Glutamatergic neuron (in vitro differentiated cells): ENCODE measurements at regions not wholly inside any gene's neighbourhood (a gene's known extent, or its start where the extent isn't known, plus 50 kb on each side); places are given as distances from the start of the nearest gene placed in this dataset.

Experiments used
- DNase-seq: peaks from one replicate; pipeline ENCODE4 v3.0.0; 2022
- H3K27ac Mint-ChIP-seq: one replicate; pipeline ENCODE4 v1.8.0; 2020; ENCODE audit warnings: mild to moderate bottlenecking, mixed read lengths, inconsistent platforms; ENCODE audit not compliant: unreplicated experiment
- H3K27me3 Mint-ChIP-seq: one replicate; pipeline ENCODE4 v1.8.0; 2020; ENCODE audit warnings: mild to moderate bottlenecking, moderate library complexity, mixed read lengths, inconsistent platforms; ENCODE audit not compliant: unreplicated experiment
- H3K36me3 Mint-ChIP-seq: one replicate; pipeline ENCODE4 v1.8.0; 2020; ENCODE audit warnings: mild to moderate bottlenecking, mixed read lengths, inconsistent platforms; ENCODE audit not compliant: unreplicated experiment
- H3K4me1 Mint-ChIP-seq: one replicate; pipeline ENCODE4 v1.8.0; 2020; ENCODE audit warnings: mild to moderate bottlenecking, low read depth, mixed read lengths, inconsistent platforms; ENCODE audit not compliant: unreplicated experiment
- H3K4me3 Mint-ChIP-seq: one replicate; pipeline ENCODE4 v1.8.0; 2020; ENCODE audit warnings: mild to moderate bottlenecking, mixed read lengths, inconsistent platforms; ENCODE audit not compliant: unreplicated experiment
- H3K9me3 Mint-ChIP-seq: one replicate; pipeline ENCODE4 v1.8.0; 2020; ENCODE audit warnings: mild to moderate bottlenecking, moderate library complexity, mixed read lengths, inconsistent platforms; ENCODE audit not compliant: unreplicated experiment
- TF ChIP-seq, protein P1 (sequence below): fragments of 200-600 bp; sonication (generic); IDR thresholded peaks from one replicate; pipeline ENCODE4 v1.5.0; 2021; ENCODE audit not compliant: partially characterized antibody, unreplicated experiment

DNA sequence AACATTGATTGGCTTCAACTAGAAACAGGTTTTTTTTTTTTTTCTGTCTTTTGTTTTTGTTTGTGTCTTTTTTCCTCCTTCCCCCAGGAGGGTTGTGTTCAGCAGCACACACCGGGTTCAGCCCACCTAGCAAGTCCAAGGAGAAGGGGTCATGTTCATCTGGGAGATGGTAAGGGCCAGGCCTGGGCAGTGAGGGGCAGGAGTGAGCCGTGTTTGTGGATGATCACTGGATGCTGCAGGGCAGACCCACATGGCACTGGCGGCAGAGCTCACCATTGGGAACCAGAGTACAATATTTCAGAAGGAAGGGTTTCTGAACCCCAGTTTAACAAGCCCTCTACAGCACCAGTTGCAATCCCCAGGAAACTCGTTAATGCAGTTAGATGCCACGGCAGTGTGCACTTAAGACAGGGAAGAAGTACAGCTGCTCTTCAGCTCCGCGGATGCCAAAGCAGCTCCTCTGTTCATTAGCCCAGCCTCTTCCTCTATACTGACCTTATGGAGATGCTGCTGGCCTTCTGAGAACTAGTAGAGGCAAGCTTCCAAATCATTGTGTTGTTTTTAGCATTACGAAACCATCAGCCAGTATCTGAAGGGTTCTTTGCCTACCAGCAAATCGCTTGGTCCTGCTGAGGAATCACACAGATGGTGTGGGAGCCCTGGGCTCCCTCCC lies 508.2 kb upstream of the WWC1 start:
- Mint-ChIP-seq H3K4me3 (no peak overlapping the region), H3K36me3 (no peaks in the 10 kb centered on the region), H3K4me1 (peaks cover 11% of the 10 kb centered on the region), H3K9me3 (peaks cover 3% of the 10 kb centered on the region), H3K27ac (no peak overlapping the region), H3K27me3 (peaks cover 2% of the 10 kb centered on the region)
- DNase-seq, result peak; percentile 16
- TF ChIP-seq, protein P1, sequence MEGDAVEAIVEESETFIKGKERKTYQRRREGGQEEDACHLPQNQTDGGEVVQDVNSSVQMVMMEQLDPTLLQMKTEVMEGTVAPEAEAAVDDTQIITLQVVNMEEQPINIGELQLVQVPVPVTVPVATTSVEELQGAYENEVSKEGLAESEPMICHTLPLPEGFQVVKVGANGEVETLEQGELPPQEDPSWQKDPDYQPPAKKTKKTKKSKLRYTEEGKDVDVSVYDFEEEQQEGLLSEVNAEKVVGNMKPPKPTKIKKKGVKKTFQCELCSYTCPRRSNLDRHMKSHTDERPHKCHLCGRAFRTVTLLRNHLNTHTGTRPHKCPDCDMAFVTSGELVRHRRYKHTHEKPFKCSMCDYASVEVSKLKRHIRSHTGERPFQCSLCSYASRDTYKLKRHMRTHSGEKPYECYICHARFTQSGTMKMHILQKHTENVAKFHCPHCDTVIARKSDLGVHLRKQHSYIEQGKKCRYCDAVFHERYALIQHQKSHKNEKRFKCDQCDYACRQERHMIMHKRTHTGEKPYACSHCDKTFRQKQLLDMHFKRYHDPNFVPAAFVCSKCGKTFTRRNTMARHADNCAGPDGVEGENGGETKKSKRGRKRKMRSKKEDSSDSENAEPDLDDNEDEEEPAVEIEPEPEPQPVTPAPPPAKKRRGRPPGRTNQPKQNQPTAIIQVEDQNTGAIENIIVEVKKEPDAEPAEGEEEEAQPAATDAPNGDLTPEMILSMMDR, result no peak

DNA sequence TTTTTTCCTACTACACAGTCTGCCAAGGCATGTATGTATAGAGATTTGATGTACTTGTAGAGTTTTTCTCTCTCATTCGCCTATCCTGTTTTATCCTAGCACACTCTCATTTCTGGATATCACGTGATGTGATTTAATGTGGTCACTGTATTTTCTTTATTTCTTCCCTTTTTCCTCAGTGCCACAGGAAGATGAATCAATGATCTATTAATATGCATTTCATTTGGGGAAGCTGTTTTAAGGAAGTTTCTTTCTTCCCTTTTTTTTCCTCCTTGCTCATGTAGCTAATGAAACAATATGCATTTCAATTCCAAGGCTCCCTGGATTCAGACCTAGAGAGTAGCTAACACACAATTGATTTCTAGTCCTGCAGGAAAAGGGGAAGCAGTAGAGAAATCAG lies 506.3 kb upstream of the WWC1 start:
- peaks cover 11% of the 10 kb centered on the region for H3K4me1 Mint-ChIP-seq
- peaks cover 4% of the 10 kb centered on the region for H3K27me3 Mint-ChIP-seq
- no peak for DNase-seq
- H3K27ac Mint-ChIP-seq, result no peak overlapping the region
- H3K36me3 Mint-ChIP-seq, result no peaks in the 10 kb centered on the region
- TF ChIP-seq, protein P1, result no peak
- H3K4me3 Mint-ChIP-seq, result no peak overlapping the region
- peaks cover 3% of the 10 kb centered on the region for H3K9me3 Mint-ChIP-seq

DNA sequence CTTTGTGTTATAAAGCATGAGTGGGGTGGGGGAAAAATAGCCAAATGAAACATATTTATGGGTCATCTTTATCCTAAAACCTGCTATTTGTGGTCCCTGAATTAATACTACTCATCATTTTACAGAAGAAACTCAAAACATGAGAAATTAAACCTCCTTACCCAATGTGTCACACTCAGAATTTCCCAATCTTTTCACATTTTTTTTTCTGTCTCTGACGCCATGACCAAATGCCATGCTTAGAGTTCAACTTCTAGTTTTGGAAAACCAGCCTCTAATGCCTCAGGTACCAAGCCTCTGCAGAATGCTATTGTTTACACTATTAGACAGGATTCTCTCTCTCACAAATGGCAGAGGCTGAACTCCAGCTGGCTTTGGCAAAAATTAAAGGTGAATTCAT lies 505.5 kb upstream of the WWC1 start:
- TF ChIP-seq, protein P1, result no peak
- no peak overlapping the region for H3K27ac Mint-ChIP-seq
- no peaks in the 10 kb centered on the region for H3K36me3 Mint-ChIP-seq
- H3K9me3 Mint-ChIP-seq, result peaks cover 4% of the 10 kb centered on the region
- no peak for DNase-seq
- peaks cover 13% of the 10 kb centered on the region for H3K4me1 Mint-ChIP-seq
- H3K4me3 Mint-ChIP-seq, result no peak overlapping the region
- H3K27me3 Mint-ChIP-seq, result peaks cover 4% of the 10 kb centered on the region

DNA sequence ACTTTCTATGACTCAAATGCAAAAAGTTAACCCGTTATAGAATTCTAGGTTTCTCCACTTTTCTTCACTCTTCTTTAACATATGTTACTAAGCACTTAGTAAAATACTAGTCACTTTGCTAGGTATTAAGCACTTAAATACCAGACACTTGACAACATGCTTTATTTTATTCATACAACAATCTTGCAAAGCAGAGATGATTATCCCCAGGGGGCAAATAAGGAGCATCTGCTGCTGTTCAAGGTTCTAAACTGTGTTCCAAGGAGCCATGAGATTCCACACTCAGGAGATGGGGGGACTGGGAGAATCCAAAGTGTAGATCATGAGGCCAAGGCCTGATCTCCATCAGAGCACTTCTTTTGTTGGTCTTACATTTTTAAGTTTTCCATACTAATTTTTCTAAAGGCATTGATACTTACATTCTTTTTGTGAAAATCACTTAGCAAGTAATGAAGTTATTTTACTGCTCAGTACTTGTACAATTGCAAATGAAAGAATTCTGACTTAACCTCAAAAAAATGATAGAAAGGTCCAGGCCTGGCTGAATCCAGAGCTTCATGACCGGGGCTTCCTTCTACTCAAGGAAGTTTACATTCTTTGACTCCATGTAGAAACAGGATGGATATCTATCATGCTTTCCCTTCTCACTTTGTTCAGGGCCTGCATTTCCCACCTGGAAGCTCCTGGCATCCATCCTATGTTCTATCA lies 504.4 kb upstream of the WWC1 start:
- Mint-ChIP-seq H3K4me1 (peaks cover 13% of the 10 kb centered on the region), H3K27ac (no peak overlapping the region), H3K9me3 (peaks cover 4% of the 10 kb centered on the region), H3K27me3 (peaks cover 4% of the 10 kb centered on the region), H3K36me3 (no peaks in the 10 kb centered on the region), H3K4me3 (no peak overlapping the region)
- DNase-seq, result no peak
- TF ChIP-seq, protein P1, result no peak

DNA sequence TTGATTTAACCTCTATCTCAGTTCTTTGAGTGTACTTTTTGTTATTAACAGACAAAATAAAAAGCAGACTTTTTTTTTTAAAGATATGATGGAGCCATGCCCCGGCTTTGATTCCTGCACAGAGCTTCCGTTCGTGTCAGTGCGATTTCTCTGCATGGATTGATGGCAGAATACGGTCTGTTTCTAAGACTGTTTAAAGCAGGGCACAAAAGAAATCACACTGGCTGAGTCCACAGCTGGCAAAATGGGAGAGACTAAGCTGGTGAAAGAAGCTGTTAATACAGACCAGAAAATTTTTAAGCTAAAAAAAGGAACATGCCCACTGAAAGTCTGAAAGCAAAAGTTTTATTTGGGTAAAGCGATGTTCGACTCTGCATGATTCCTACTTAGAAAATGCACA lies 501.4 kb upstream of the WWC1 start:
- Mint-ChIP-seq H3K4me3 (no peak overlapping the region), H3K27ac (no peak overlapping the region), H3K27me3 (peaks cover 2% of the 10 kb centered on the region), H3K4me1 (peaks cover 6% of the 10 kb centered on the region), H3K36me3 (no peaks in the 10 kb centered on the region), H3K9me3 (peaks cover 2% of the 10 kb centered on the region)
- TF ChIP-seq, protein P1, result no peak
- no peak for DNase-seq
